PC-9 (cell line): ENCODE measurements at regions not wholly inside any gene's neighbourhood (a gene's known extent, or its start where the extent isn't known, plus 50 kb on each side); places are given as distances from the start of the nearest gene placed in this dataset.

Experiments used
- BruUV-seq: library from RNA; stranded (reverse); fragments of 400-500 nt; replicated peaks from 2 replicates; lab custom pipeline; 2021; lab: Mats Ljungman, UMichigan
- CTCF ChIA-PET: fragments of 300-600 bp; sonication (Branson Sonifier 250); formaldehyde crosslinking; loops from one replicate; lab custom pipeline; 2022; ENCODE audit warnings: antibody characterized with exemption; lab: Charles Lee
- POLR2A ChIA-PET: fragments of 300-600 bp; sonication (Branson Sonifier 250); formaldehyde crosslinking; loops from one replicate; lab custom pipeline; 2022; ENCODE audit warnings: antibody characterized with exemption; ENCODE audit not compliant: unreplicated experiment; lab: Charles Lee
- DNase-seq, 2 experiments: peaks; one replicate each; pipeline versions ENCODE4 v3.0.0 to v3.0.0-alpha.2; 2015 to 2022; ENCODE audit warnings: mixed read lengths in 1 of 2
- H2AFZ ChIP-seq: fragments of 200-600 bp; sonication (generic); 2 replicates; pipeline ENCODE4 v1.8.1; 2017; ENCODE audit warnings: antibody characterized with exemption
- H3F3A ChIP-seq: fragments of 200-600 bp; sonication (generic); 2 replicates; pipeline ENCODE4 v1.8.1; 2017; ENCODE audit warnings: antibody characterized with exemption, mild to moderate bottlenecking, low read depth; ENCODE audit not compliant: insufficient read depth
- H3K27ac ChIP-seq: fragments of 200-600 bp; sonication (generic); 2 replicates; pipeline ENCODE4 v1.6.1; 2016; ENCODE audit warnings: mixed run types
- H3K27me3 ChIP-seq: fragments of 200-600 bp; sonication (generic); 2 replicates; pipeline ENCODE4 v1.6.1; 2016; ENCODE audit warnings: low read depth, mixed run types; ENCODE audit not compliant: insufficient read depth
- H3K36me3 ChIP-seq: fragments of 200-600 bp; sonication (generic); 2 replicates; pipeline ENCODE4 v1.6.1; 2016; ENCODE audit warnings: low read depth, mixed run types
- H3K4me1 ChIP-seq: fragments of 200-600 bp; sonication (generic); replicated peaks from 2 replicates; pipeline ENCODE4 v1.6.1; 2016; ENCODE audit warnings: mixed run types; ENCODE audit not compliant: insufficient read depth
- H3K4me2 ChIP-seq: fragments of 200-600 bp; sonication (generic); 2 replicates; pipeline ENCODE4 v1.6.1; 2017; ENCODE audit warnings: mixed run types
- H3K4me3 ChIP-seq: fragments of 200-600 bp; sonication (generic); 2 replicates; pipeline ENCODE4 v1.6.1; 2016; ENCODE audit warnings: mixed run types
- H3K79me2 ChIP-seq: fragments of 200-600 bp; sonication (generic); 2 replicates; pipeline ENCODE4 v1.6.1; 2017; ENCODE audit warnings: low read depth, mixed run types
- H3K9me2 ChIP-seq: fragments of 200-600 bp; sonication (generic); 2 replicates; pipeline ENCODE4 v1.8.1; 2017; ENCODE audit warnings: mild to moderate bottlenecking; ENCODE audit not compliant: insufficient read depth
- H3K9me3 ChIP-seq: fragments of 200-600 bp; sonication (generic); 2 replicates; pipeline ENCODE4 v1.8.1; 2016; ENCODE audit warnings: low read depth; ENCODE audit not compliant: insufficient read depth
- H4K20me1 ChIP-seq: fragments of 200-600 bp; sonication (generic); 2 replicates; pipeline ENCODE4 v1.8.1; 2017; ENCODE audit not compliant: insufficient read depth
- EZH2 ChIP-seq: fragments of 200-600 bp; sonication (generic); IDR thresholded peaks from 2 replicates; pipeline ENCODE4 v1.8.0; 2017; ENCODE audit warnings: antibody characterized with exemption, low read depth
- intact Hi-C: fragments of 100-400 bp; cut with micrococcal nuclease; formaldehyde crosslinking; loops from one replicate; pipeline ENCODE4 v1.10.0; 2022; ENCODE audit not compliant: unreplicated experiment
- TF ChIP-seq, protein P1 (sequence below): fragments of 200-600 bp; sonication (generic); conservative IDR thresholded peaks from 2 replicates; pipeline ENCODE4 v1.6.1; 2017; ENCODE audit warnings: mixed run types, antibody characterized with exemption, mild to moderate bottlenecking, moderate library complexity

DNA sequence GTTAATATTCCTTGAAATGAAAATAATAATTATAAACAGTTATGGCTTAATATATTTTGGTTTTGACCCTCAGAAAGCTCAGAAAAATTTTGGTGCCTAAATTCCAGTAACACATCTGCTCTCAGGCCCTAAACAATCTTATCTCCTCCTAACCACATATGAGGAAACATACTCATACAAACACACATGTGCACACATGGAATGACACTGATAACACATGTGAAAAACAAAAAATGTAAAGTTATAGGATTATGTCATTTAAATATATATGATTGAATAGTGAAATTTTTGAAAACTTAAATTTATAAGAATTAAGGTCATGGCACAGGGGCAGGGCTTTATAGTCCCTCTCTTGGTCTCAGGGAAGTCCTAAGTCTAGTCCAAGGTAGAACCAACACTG lies 127.2 kb upstream of the TRPC7 start:
- no peaks in the 10 kb centered on the region for H3K27me3 ChIP-seq
- TF ChIP-seq, protein P1, sequence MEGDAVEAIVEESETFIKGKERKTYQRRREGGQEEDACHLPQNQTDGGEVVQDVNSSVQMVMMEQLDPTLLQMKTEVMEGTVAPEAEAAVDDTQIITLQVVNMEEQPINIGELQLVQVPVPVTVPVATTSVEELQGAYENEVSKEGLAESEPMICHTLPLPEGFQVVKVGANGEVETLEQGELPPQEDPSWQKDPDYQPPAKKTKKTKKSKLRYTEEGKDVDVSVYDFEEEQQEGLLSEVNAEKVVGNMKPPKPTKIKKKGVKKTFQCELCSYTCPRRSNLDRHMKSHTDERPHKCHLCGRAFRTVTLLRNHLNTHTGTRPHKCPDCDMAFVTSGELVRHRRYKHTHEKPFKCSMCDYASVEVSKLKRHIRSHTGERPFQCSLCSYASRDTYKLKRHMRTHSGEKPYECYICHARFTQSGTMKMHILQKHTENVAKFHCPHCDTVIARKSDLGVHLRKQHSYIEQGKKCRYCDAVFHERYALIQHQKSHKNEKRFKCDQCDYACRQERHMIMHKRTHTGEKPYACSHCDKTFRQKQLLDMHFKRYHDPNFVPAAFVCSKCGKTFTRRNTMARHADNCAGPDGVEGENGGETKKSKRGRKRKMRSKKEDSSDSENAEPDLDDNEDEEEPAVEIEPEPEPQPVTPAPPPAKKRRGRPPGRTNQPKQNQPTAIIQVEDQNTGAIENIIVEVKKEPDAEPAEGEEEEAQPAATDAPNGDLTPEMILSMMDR: no peak
- no peak for TF ChIP-seq EZH2
- H3K79me2 ChIP-seq: no peaks in the 10 kb centered on the region
- H3K9me2 ChIP-seq: no peaks in the 10 kb centered on the region
- ChIA-PET POLR2A (no interaction called here), CTCF (no interaction called here)
- no peaks in the 10 kb centered on the region for H3F3A ChIP-seq
- H3K4me3 ChIP-seq: no peak overlapping the region
- no peak for DNase-seq
- H3K9me3 ChIP-seq: no peaks in the 10 kb centered on the region
- H2AFZ ChIP-seq: no peak overlapping the region
- intact Hi-C loops: no loop called here
- no peak overlapping the region for H3K27ac ChIP-seq
- H3K4me2 ChIP-seq: no peak overlapping the region
- H4K20me1 ChIP-seq: no peaks in the 10 kb centered on the region
- H3K4me1 ChIP-seq: no peaks in the 10 kb centered on the region
- no peaks in the 10 kb centered on the region for H3K36me3 ChIP-seq
- BruUV-seq: no TSS peak

DNA sequence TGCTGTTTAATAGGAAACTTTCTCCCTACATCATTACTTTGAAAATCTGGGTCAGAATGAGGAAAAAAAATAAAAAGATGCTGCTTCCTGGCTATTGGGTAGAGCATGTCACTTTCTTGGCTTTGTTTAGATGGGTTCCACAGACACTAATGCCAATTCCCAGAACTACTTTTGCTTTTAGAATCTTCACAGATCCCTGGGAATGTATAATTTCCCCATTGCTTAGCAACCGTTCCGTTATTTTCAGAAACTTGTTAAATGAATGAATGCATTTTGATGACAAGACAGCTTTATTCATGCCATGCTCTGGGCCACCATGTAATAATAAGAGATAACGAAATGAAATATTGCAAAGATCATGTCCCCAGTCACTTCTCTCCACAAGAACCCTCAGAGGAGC lies 126.5 kb upstream of the TRPC7 start:
- TF ChIP-seq, protein P1: no peak
- no peak for TF ChIP-seq EZH2
- no peak for DNase-seq
- no peaks in the 10 kb centered on the region for H3K79me2 ChIP-seq
- no peak overlapping the region for H3K4me2 ChIP-seq
- H3K9me3 ChIP-seq: no peaks in the 10 kb centered on the region
- BruUV-seq: no TSS peak
- H3K4me1 ChIP-seq: no peaks in the 10 kb centered on the region
- no peak overlapping the region for H2AFZ ChIP-seq
- 0 out of 2 replicates have a peak, but pooled peaks cover 4% of the 10 kb centered on the region for H3K9me2 ChIP-seq
- H3F3A ChIP-seq: no peaks in the 10 kb centered on the region
- POLR2A ChIA-PET: no interaction called here
- no peaks in the 10 kb centered on the region for H4K20me1 ChIP-seq
- H3K36me3 ChIP-seq: no peaks in the 10 kb centered on the region
- H3K27ac ChIP-seq: no peak overlapping the region
- no peak overlapping the region for H3K4me3 ChIP-seq
- intact Hi-C loops: no loop called here
- no peaks in the 10 kb centered on the region for H3K27me3 ChIP-seq
- CTCF ChIA-PET: no interaction called here

DNA sequence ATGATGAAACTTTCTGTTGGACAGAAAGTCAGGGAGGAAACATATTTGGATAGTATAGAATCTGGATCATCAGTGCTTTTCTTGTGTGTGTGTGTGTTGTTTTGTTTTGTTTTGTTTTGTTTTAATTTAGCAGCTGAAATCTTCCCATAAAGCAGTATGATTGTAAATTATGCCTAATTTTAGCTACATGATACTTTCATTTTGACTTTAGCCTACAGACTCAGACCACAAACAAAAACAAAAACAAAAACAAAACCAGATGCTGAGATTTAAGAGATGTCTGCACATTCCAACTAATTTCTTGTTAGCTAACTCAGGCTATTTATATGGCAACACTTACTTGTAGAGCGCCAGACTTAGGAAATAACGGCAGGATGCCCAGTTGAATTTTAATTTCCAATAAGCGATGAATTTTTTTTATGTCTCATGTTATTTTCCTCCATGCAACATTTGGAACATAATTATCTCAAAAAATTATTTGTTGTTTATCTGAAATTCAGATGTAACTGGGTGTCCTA lies 119.5 kb upstream of the TRPC7 start:
- Histone ChIP-seq H3K9me2 (0 out of 2 replicates have a peak, but pooled peaks cover 4% of the 10 kb centered on the region), H3K27me3 (no peaks in the 10 kb centered on the region), H3K27ac (no peak overlapping the region), H2AFZ (no peak overlapping the region), H4K20me1 (no peaks in the 10 kb centered on the region), H3K4me1 (no peaks in the 10 kb centered on the region), H3K4me2 (no peak overlapping the region), H3K79me2 (no peaks in the 10 kb centered on the region), H3K4me3 (no peak overlapping the region), H3K36me3 (no peaks in the 10 kb centered on the region), H3F3A (no peaks in the 10 kb centered on the region), H3K9me3 (no peaks in the 10 kb centered on the region)
- DNase-seq: no peak
- CTCF ChIA-PET: no interaction called here
- POLR2A ChIA-PET: interaction anchor here (0.6 kb wide), 1 partner anchor 318 kb away, joined by 3 read pairs; no protein-coding TSS in a partner anchor
- intact Hi-C loops: no loop called here
- no peak for TF ChIP-seq EZH2
- TF ChIP-seq, protein P1: no peak
- no TSS peak for BruUV-seq
